GM19240 (cell line): ENCODE measurements at regions not wholly inside any gene's neighbourhood (a gene's known extent, or its start where the extent isn't known, plus 50 kb on each side); places are given as distances from the start of the nearest gene placed in this dataset.
"Not testable (repeated sequence)": the region's sequence is repeated elsewhere in the genome, so short reads cannot be mapped to it uniquely, and the experiment has no call there.

Source experiments
- DNase-seq: peaks from one replicate; pipeline ENCODE4 v3.0.0; 2011; ENCODE audit warnings: low spot score; ENCODE audit not compliant: insufficient read length

- no peak for DNase-seq
Measured at GRCh38 chrX:1140236-1140681, 72.2 kb downstream of the CRLF2 start.

GRCh38 chrX:1139185-1139500, 73.3 kb downstream of the CRLF2 start:
- no peak for DNase-seq

- no peak for DNase-seq
Measured at GRCh38 chrX:1138476-1139184, 73.8 kb downstream of the CRLF2 start.

GRCh38 chrX:1137531-1137930, 74.9 kb downstream of the CRLF2 start:
- no peak for DNase-seq

GRCh38 chrX:1136582-1136981, 75.9 kb downstream of the CRLF2 start:
- DNase-seq: not testable (repeated sequence)

- no peak for DNase-seq
Measured at GRCh38 chrX:1134976-1135375, 77.5 kb downstream of the CRLF2 start.

- DNase-seq: no peak
Measured at GRCh38 chrX:1134156-1134555, 78.3 kb downstream of the CRLF2 start.

- no peak for DNase-seq
Measured at GRCh38 chrX:1126738-1127137, 85.7 kb downstream of the CRLF2 start.

- DNase-seq: no peak
Measured at GRCh38 chrX:1124531-1124930, 87.9 kb downstream of the CRLF2 start.

- DNase-seq: not testable (repeated sequence)
Measured at GRCh38 chrX:1122851-1123250, 89.6 kb downstream of the CRLF2 start.

GRCh38 chrX:1119275-1119674, 93.2 kb downstream of the CRLF2 start:
- DNase-seq: no peak

- DNase-seq: no peak
Measured at GRCh38 chrX:1118572-1119199, 93.8 kb downstream of the CRLF2 start.

GRCh38 chrX:1115411-1115810, 97.0 kb downstream of the CRLF2 start:
- not testable (repeated sequence) for DNase-seq

GRCh38 chrX:1112321-1112720, 100.1 kb downstream of the CRLF2 start:
- DNase-seq: no peak

GRCh38 chrX:1111601-1112300, 100.7 kb downstream of the CRLF2 start:
- DNase-seq: no peak

GRCh38 chrX:1109580-1110119, 102.8 kb downstream of the CRLF2 start:
- no peak for DNase-seq

- DNase-seq: no peak
Measured at GRCh38 chrX:1108501-1109445, 103.7 kb downstream of the CRLF2 start.

- no peak for DNase-seq
Measured at GRCh38 chrX:1106478-1107210, 105.8 kb downstream of the CRLF2 start.

- DNase-seq: no peak
Measured at GRCh38 chrX:1105671-1106419, 106.6 kb downstream of the CRLF2 start.

- not testable (repeated sequence) for DNase-seq
Measured at GRCh38 chrX:1105031-1105430, 107.4 kb downstream of the CRLF2 start.
